Caco-2 (cell line): ENCODE measurements at regions not wholly inside any gene's neighbourhood (a gene's known extent, or its start where the extent isn't known, plus 50 kb on each side); places are given as distances from the start of the nearest gene placed in this dataset.
"Not testable (repeated sequence)": the region's sequence is repeated elsewhere in the genome, so short reads cannot be mapped to it uniquely, and the experiment has no call there.

ENCODE experiments used
- BruUV-seq: library from RNA; stranded (reverse); fragments of 400-500 nt; replicated peaks from 2 replicates; lab custom pipeline; 2021; lab: Mats Ljungman, UMichigan
- CTCF ChIA-PET: fragments of 300-600 bp; sonication (Branson Sonifier 250); formaldehyde crosslinking; loops from one replicate; lab custom pipeline; 2022; ENCODE audit warnings: antibody characterized with exemption; lab: Charles Lee
- POLR2A ChIA-PET: fragments of 300-600 bp; sonication (Branson Sonifier 250); formaldehyde crosslinking; loops from one replicate; lab custom pipeline; 2022; ENCODE audit warnings: antibody characterized with exemption; lab: Charles Lee
- DNase-seq, 2 experiments: peaks; one replicate each; pipeline versions ENCODE4 v3.0.0 to v3.0.0-alpha.2; 2020 to 2022
- H3K27me3 ChIP-seq: replicated peaks from 2 replicates; pipeline ENCODE4 v1.6.0; 2011; ENCODE audit warnings: low read length; ENCODE audit not compliant: control insufficient read depth, insufficient read depth
- H3K36me3 ChIP-seq: 2 replicates; pipeline ENCODE4 v1.5.1; 2011; ENCODE audit warnings: low read length; ENCODE audit not compliant: control insufficient read depth, insufficient read depth
- H3K4me1 ChIP-seq: fragments of 250-450 bp; sonication (Bioruptor Pico); 2 replicates; pipeline ENCODE4 v1.5.1; 2020; ENCODE audit warnings: mild to moderate bottlenecking
- H3K4me3 ChIP-seq: 2 replicates; pipeline ENCODE4 v1.5.1; 2011; ENCODE audit warnings: low read depth, mild to moderate bottlenecking, control low read depth, low read length
- H3K9me3 ChIP-seq: fragments of 250-450 bp; sonication (Bioruptor Pico); 2 replicates; pipeline ENCODE4 v1.5.1; 2020; ENCODE audit warnings: mild to moderate bottlenecking, moderate library complexity
- H3K27ac Mint-ChIP-seq: one replicate; pipeline ENCODE4 v1.8.0; 2022; ENCODE audit warnings: mixed read lengths; ENCODE audit not compliant: unreplicated experiment
- H3K27me3 Mint-ChIP-seq: one replicate; pipeline ENCODE4 v1.8.0; 2022; ENCODE audit warnings: mixed read lengths; ENCODE audit not compliant: insufficient read depth, unreplicated experiment
- H3K36me3 Mint-ChIP-seq: one replicate; pipeline ENCODE4 v1.8.0; 2022; ENCODE audit warnings: mild to moderate bottlenecking, mixed read lengths; ENCODE audit not compliant: insufficient read depth, unreplicated experiment
- H3K4me1 Mint-ChIP-seq: one replicate; pipeline ENCODE4 v1.8.0; 2022; ENCODE audit warnings: low read depth, mixed read lengths; ENCODE audit not compliant: unreplicated experiment
- H3K4me3 Mint-ChIP-seq: one replicate; pipeline ENCODE4 v1.8.0; 2022; ENCODE audit warnings: mild to moderate bottlenecking, moderate library complexity, mixed read lengths; ENCODE audit not compliant: unreplicated experiment
- H3K9me3 Mint-ChIP-seq: one replicate; pipeline ENCODE4 v1.8.0; 2022; ENCODE audit warnings: mixed read lengths; ENCODE audit not compliant: unreplicated experiment
- intact Hi-C: fragments of 100-400 bp; cut with micrococcal nuclease; formaldehyde crosslinking; loops from one replicate; pipeline ENCODE4 v1.10.0; 2022; ENCODE audit not compliant: unreplicated experiment
- TF ChIP-seq, protein P1 (sequence below), 2 experiments: fragments of 200-600 bp in 1 of 2; IDR thresholded peaks; 1 replicate in 1 of 2; 2 replicates in 1 of 2; pipeline versions ENCODE4 v1.5.1 to v1.8.0; 2011 to 2022; ENCODE audit warnings: antibody characterized with exemption in 1 of 2, control low read depth in 1 of 2, inconsistent platforms in 1 of 2, low read depth in 1 of 2, low read length in 1 of 2, mild to moderate bottlenecking in 1 of 2, moderate library complexity in 1 of 2; ENCODE audit not compliant: insufficient read depth in 1 of 2, severe bottlenecking in 1 of 2, unreplicated experiment in 1 of 2

DNA sequence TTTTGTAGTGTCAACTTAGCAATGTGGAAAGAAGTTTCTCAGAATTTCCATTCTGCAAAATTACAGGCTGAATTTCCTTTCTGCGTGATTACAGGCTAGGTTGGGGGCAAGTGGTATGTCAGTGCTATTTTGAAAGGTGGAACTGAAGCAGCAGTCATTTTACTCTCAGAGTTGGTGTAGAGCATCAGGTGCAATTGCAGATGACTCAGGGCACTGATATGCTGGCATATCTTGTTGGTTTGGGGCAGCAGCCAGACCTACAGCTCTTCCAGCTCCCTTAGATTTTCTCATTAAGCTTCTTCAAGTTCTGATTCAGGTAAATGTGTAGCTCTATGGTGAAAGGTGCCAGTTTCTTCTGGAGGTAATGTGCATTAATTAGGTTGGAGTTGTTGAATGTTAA lies 930.7 kb upstream of the PCDH10 start:
- Histone ChIP-seq H3K4me1 (no peaks in the 10 kb centered on the region), H3K36me3 (no peaks in the 10 kb centered on the region), H3K27me3 (no peaks in the 10 kb centered on the region), H3K4me3 (no peak overlapping the region), H3K9me3 (no peaks in the 10 kb centered on the region)
- no peak overlapping the region for H3K27ac Mint-ChIP-seq
- no peaks in the 10 kb centered on the region for H3K4me1 Mint-ChIP-seq
- DNase-seq, result no peak
- H3K9me3 Mint-ChIP-seq, result peaks cover 13% of the 10 kb centered on the region
- no peaks in the 10 kb centered on the region for H3K36me3 Mint-ChIP-seq
- POLR2A ChIA-PET, result no interaction called here
- no peaks in the 10 kb centered on the region for H3K27me3 Mint-ChIP-seq
- CTCF ChIA-PET, result no interaction called here
- H3K4me3 Mint-ChIP-seq, result no peak overlapping the region
- no TSS peak for BruUV-seq
- TF ChIP-seq, protein P1, sequence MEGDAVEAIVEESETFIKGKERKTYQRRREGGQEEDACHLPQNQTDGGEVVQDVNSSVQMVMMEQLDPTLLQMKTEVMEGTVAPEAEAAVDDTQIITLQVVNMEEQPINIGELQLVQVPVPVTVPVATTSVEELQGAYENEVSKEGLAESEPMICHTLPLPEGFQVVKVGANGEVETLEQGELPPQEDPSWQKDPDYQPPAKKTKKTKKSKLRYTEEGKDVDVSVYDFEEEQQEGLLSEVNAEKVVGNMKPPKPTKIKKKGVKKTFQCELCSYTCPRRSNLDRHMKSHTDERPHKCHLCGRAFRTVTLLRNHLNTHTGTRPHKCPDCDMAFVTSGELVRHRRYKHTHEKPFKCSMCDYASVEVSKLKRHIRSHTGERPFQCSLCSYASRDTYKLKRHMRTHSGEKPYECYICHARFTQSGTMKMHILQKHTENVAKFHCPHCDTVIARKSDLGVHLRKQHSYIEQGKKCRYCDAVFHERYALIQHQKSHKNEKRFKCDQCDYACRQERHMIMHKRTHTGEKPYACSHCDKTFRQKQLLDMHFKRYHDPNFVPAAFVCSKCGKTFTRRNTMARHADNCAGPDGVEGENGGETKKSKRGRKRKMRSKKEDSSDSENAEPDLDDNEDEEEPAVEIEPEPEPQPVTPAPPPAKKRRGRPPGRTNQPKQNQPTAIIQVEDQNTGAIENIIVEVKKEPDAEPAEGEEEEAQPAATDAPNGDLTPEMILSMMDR (IDR thresholded peaks at IDR 0.05; ENCODE audit: insufficient read depth in 1 of 2, low read depth in 1 of 2, low read length in 1 of 2, severe bottlenecking in 1 of 2, unreplicated experiment in 1 of 2), result no peak
- intact Hi-C loops, result no loop called here

DNA sequence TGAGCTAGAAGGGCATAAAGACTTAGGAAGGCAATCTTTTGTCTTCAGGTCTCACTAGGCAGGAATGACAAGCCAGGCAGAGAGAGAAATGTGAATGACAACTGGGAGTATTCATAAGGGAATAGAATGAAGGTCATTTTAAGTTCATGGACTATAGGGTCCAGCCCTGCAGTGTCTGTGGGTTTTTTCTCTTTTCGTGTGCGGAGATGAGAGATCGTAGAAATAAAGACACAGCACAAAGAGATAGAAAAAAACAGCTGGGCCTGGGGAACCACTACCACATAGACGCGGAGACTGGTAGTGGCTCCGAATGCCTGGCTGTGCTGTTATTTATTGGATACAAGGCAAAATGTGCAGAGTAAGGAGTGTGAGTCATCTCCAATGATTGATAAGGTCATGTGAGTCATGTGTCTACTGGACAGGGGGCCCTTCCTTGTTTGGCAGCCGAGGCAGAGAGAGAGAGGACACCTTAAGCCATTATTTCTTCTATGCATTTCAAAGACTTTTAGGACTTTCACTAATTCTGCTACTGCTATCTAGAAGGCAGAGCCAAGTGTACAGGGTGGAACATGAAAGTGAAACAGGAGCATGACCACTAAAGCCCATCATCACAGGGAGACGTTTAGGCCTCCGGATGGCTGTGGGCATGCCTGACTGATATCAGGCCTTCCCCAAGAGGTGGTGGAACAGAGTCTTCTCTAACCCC lies 921.8 kb upstream of the PCDH10 start:
- Mint-ChIP-seq H3K4me3 (no peak overlapping the region), H3K4me1 (no peaks in the 10 kb centered on the region), H3K27ac (no peak overlapping the region), H3K27me3 (no peaks in the 10 kb centered on the region), H3K9me3 (peaks cover 20% of the 10 kb centered on the region), H3K36me3 (no peaks in the 10 kb centered on the region)
- no TSS peak for BruUV-seq
- TF ChIP-seq, protein P1 (IDR thresholded peaks at IDR 0.05; ENCODE audit: insufficient read depth in 1 of 2, low read depth in 1 of 2, low read length in 1 of 2, severe bottlenecking in 1 of 2, unreplicated experiment in 1 of 2), result no peak
- Histone ChIP-seq H3K36me3 (no peaks in the 10 kb centered on the region), H3K4me1 (no peaks in the 10 kb centered on the region), H3K4me3 (no peak overlapping the region), H3K9me3 (no peaks in the 10 kb centered on the region; the same call in 1 of the 2 replicates), H3K27me3 (no peaks in the 10 kb centered on the region)
- ChIA-PET POLR2A (no interaction called here), CTCF (no interaction called here)
- DNase-seq, result no peak
- intact Hi-C loops, result no loop called here

DNA sequence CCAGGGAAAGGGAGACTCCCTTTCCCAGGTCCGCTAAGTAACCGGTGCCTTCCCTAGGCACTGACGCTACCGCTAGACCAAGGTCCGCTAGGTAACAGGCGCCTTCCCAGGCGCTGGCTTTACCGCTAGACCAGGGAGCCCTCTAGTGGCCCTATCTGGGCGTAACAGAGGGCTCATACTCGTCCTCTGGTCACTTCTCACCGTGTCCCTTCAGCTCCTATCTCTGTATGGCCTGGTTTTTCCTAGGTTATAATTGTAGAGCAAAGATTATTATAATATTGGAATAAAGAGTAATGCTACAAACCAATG lies 921.3 kb upstream of the PCDH10 start:
- CTCF ChIA-PET, H3K27ac Mint-ChIP-seq, H3K36me3 ChIP-seq, POLR2A ChIA-PET, intact Hi-C loops, H3K27me3 ChIP-seq, BruUV-seq, H3K4me3 ChIP-seq, H3K4me1 ChIP-seq, H3K4me1 Mint-ChIP-seq, H3K27me3 Mint-ChIP-seq, H3K36me3 Mint-ChIP-seq, H3K4me3 Mint-ChIP-seq, H3K9me3 ChIP-seq: not testable (repeated sequence)
- peak in 1 of 2 experiments; percentile 17 for DNase-seq
- TF ChIP-seq, protein P1 (IDR thresholded peaks at IDR 0.05; ENCODE audit: insufficient read depth in 1 of 2, low read depth in 1 of 2, low read length in 1 of 2, severe bottlenecking in 1 of 2, unreplicated experiment in 1 of 2), result peak in 1 of 2 experiments; percentile 1
- H3K9me3 Mint-ChIP-seq, result peaks cover 14% of the 10 kb centered on the region
